K562 (cell line): ENCODE measurements at regions not wholly inside any gene's neighbourhood (a gene's known extent, or its start where the extent isn't known, plus 50 kb on each side); places are given as distances from the start of the nearest gene placed in this dataset.

ENCODE experiments used
- ATAC-seq: fragments of 200-7000 bp; cut with Tn5 transposase; 3 replicates; pipeline ENCODE4 v1.9.1; 2020; ENCODE audit warnings: moderate library complexity
- BruUV-seq: library from RNA; stranded (reverse); fragments of 400-500 nt; replicated peaks from 2 replicates; lab custom pipeline; 2021; lab: Mats Ljungman, UMichigan
- CTCF ChIA-PET: fragments of 300-600 bp; formaldehyde crosslinking; extraction: SDS; loops from one replicate; lab custom pipeline; 2021; ENCODE audit warnings: low intra/inter-chr PET ratio; lab: Yijun Ruan, JAX
- POLR2A ChIA-PET: fragments of 300-600, 350-650 bp; sonication (Branson Sonifier 250); formaldehyde crosslinking; extraction: SDS; loops from one replicate; lab custom pipeline; 2021; ENCODE audit warnings: antibody characterized with exemption, inconsistent platforms; lab: Yijun Ruan, JAX
- DNase-seq, 4 experiments: peaks; one replicate each; pipeline versions ENCODE4 v3.0.0 to v3.0.0-alpha.2; 2011 to 2018; ENCODE audit warnings: low spot score in 3 of 4, mixed read lengths in 3 of 4; ENCODE audit errors: extremely low read depth in 1 of 4
- FAIRE-seq: peaks from 2 replicates; lab custom pipeline; 2011; peaks lifted over from hg19 to GRCh38; lab: Jason Lieb, UNC
- H2AFZ ChIP-seq: 2 replicates; pipeline ENCODE4 v1.6.0; 2011; ENCODE audit warnings: low read depth, low read length, control low read depth, inconsistent platforms
- H3K27ac ChIP-seq: fragments of 200-600 bp; 3 replicates; pipeline ENCODE4 v1.8.0; 2011; ENCODE audit warnings: low read depth, mild to moderate bottlenecking, control low read depth, inconsistent platforms, low read length, moderate library complexity, mixed read lengths; ENCODE audit errors: extremely low read depth
- H3K27me3 ChIP-seq, 2 experiments: fragments of 300-600 bp in 1 of 2; 2 replicates in 1 of 2; 3 replicates in 1 of 2; pipeline versions ENCODE4 v1.6.0 to v1.8.0; 2011; ENCODE audit warnings: inconsistent platforms in 2 of 2, low read length in 2 of 2, mild to moderate bottlenecking in 1 of 2, mixed read lengths in 1 of 2, moderate library complexity in 1 of 2; ENCODE audit not compliant: control insufficient read depth in 2 of 2, insufficient read depth in 2 of 2
- H3K36me3 ChIP-seq: fragments of 300-600 bp; 3 replicates; pipeline ENCODE4 v1.8.0; 2011; ENCODE audit warnings: mild to moderate bottlenecking, low read length, inconsistent platforms; ENCODE audit not compliant: control insufficient read depth, insufficient read depth
- H3K4me1 ChIP-seq, 2 experiments: fragments of 200-600 bp in 1 of 2; replicated peaks in 1 of 2; 2 replicates in 1 of 2; 3 replicates in 1 of 2; pipeline versions ENCODE4 v1.5.1 to v1.8.0; 2011; ENCODE audit warnings: inconsistent platforms in 2 of 2, low read length in 2 of 2, mild to moderate bottlenecking in 1 of 2, mixed read lengths in 1 of 2, moderate library complexity in 1 of 2; ENCODE audit not compliant: control insufficient read depth in 2 of 2, insufficient read depth in 2 of 2
- H3K4me2 ChIP-seq: 2 replicates; pipeline ENCODE4 v1.6.1; 2011; ENCODE audit warnings: low read length, control low read depth, inconsistent platforms, mixed read lengths; ENCODE audit not compliant: insufficient read depth
- H3K4me3 ChIP-seq: fragments of 200-600 bp; sonication (generic), shearing (Covaris generic); 2 replicates; pipeline ENCODE4 v1.5.1; 2016; ENCODE audit warnings: control low read depth, inconsistent platforms
- H3K79me2 ChIP-seq: fragments of 200-600 bp; 3 replicates; pipeline ENCODE4 v1.8.0; 2011; ENCODE audit warnings: low read length, inconsistent platforms; ENCODE audit not compliant: control insufficient read depth, insufficient read depth
- H3K9ac ChIP-seq, 2 experiments: 2 replicates each; pipeline versions ENCODE4 v1.6.0 to v1.6.1; 2011; ENCODE audit warnings: low read depth in 2 of 2, low read length in 2 of 2, control low read depth in 1 of 2, inconsistent platforms in 1 of 2, mild to moderate bottlenecking in 1 of 2, mixed read lengths in 1 of 2; ENCODE audit not compliant: insufficient read depth in 1 of 2
- H3K9me1 ChIP-seq: one replicate; pipeline ENCODE4 v1.6.0; 2011; ENCODE audit warnings: inconsistent platforms, mild to moderate bottlenecking, low read length, moderate library complexity; ENCODE audit not compliant: control insufficient read depth, insufficient read depth
- H3K9me3 ChIP-seq: replicated peaks from 2 replicates; pipeline ENCODE4 v1.5.1; 2011; ENCODE audit warnings: low read depth, low read length, inconsistent platforms; ENCODE audit not compliant: control insufficient read depth, insufficient read depth
- H4K20me1 ChIP-seq: replicated peaks from 2 replicates; pipeline ENCODE4 v1.6.1; 2011; ENCODE audit warnings: low read length, inconsistent platforms, mixed read lengths; ENCODE audit not compliant: control insufficient read depth, insufficient read depth
- ARID2 ChIP-seq: fragments of 450-650 bp; IDR thresholded peaks from 2 replicates; pipeline ENCODE4 v1.6.1; 2017; ENCODE audit warnings: antibody characterized with exemption, mild to moderate bottlenecking
- CHD4 ChIP-seq: fragments of 200-600 bp; sonication (generic); IDR thresholded peaks from 3 replicates; pipeline ENCODE4 v1.6.1; 2012; ENCODE audit warnings: low read depth, mild to moderate bottlenecking, mixed read lengths, low read length, inconsistent platforms; ENCODE audit not compliant: insufficient read depth, insufficient replicate concordance, poor library complexity, severe bottlenecking
- ESRRB ChIP-seq: fragments of 250-450 bp; sonication (Bioruptor Pico); IDR thresholded peaks from 2 replicates; pipeline ENCODE4 v1.5.0; 2020; ENCODE audit warnings: mild to moderate bottlenecking, moderate library complexity, borderline replicate concordance
- ZBTB17 ChIP-seq: fragments of 450-650 bp; formaldehyde crosslinking; IDR thresholded peaks from 2 replicates; pipeline ENCODE4 v1.4.0; 2020; ENCODE audit warnings: mild to moderate bottlenecking
- ZC3H11A ChIP-seq: IDR thresholded peaks from 2 replicates; pipeline ENCODE4 v1.6.1; 2012; ENCODE audit warnings: low read depth, low read length, improper control_type of control experiment
- ZNF311 ChIP-seq: fragments of 250-450 bp; sonication (Bioruptor Pico); IDR thresholded peaks from 2 replicates; pipeline ENCODE4 v1.4.0; 2020; ENCODE audit warnings: mild to moderate bottlenecking, moderate library complexity
- ZNF764 ChIP-seq: fragments of 250-450 bp; sonication (Bioruptor Pico); IDR thresholded peaks from 2 replicates; pipeline ENCODE4 v1.4.0; 2020; ENCODE audit warnings: low read depth, mild to moderate bottlenecking, moderate library complexity
- WGBS: fragments of 100-300 bp; shearing (Covaris generic); methylation state at CpG from one replicate; pipeline ENCODE4 v1.1.6; 2016; ENCODE audit warnings: low coverage, mixed read lengths; ENCODE audit not compliant: insufficient coverage; ENCODE audit errors: missing lambda C conversion rate; 5-methylcytosine and 5-hydroxymethylcytosine counted together
- in situ Hi-C: fragments of 300-500 bp; cut with MboI; formaldehyde crosslinking; loops from 4 replicates; pipeline ENCODE4 v1.15.0; 2018; ENCODE audit warnings: inconsistent platforms, mixed read lengths
- intact Hi-C: fragments of 100-400 bp; cut with micrococcal nuclease; formaldehyde crosslinking; loops from 2 replicates; pipeline ENCODE4 v1.14.2; 2022

DNA sequence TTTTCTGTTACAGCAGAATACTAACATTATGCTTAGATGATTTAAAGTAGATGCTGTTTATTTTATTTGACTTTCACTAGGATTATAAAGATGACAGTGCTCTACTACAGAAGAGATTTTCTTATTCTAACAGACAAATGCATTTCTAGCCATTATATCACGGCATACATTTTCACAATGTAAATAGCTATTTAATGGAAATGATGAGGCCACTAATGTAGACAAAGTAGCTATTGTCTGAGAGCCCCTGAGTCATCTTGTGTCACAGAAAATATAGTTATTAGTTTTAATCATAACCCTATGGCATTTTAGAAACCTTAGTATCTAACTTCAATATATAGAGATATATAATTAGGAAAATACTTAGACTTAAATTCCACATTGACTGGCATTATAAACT lies 158.0 kb upstream of the AHR start:
- H3K9ac ChIP-seq: no peak overlapping the region
- no peak overlapping the region for H3K4me2 ChIP-seq
- intact Hi-C loops (no loop called here), in situ Hi-C loops (no loop called here)
- ChIA-PET CTCF (no interaction called here), POLR2A (no interaction called here)
- H3K79me2 ChIP-seq: no peaks in the 10 kb centered on the region
- H3K9me3 ChIP-seq: no peaks in the 10 kb centered on the region
- DNase-seq (no peak), FAIRE-seq (no peak), ATAC-seq (no peak)
- no TSS peak for BruUV-seq
- H3K27ac ChIP-seq: no peak overlapping the region
- no peak overlapping the region for H2AFZ ChIP-seq
- H4K20me1 ChIP-seq: no peaks in the 10 kb centered on the region
- 36% methylated on average over 1 of the region's 1 CpG for WGBS
- no peaks in the 10 kb centered on the region for H3K4me1 ChIP-seq
- no peak overlapping the region for H3K4me3 ChIP-seq
- H3K27me3 ChIP-seq: no peaks in the 10 kb centered on the region
- no peak for TF ChIP-seq ZBTB17 (CRISPR knock-in tag)
- no peak for TF ChIP-seq ESRRB (CRISPR knock-in tag)
- no peak for TF ChIP-seq ZNF764 (CRISPR knock-in tag)
- no peak for TF ChIP-seq ZC3H11A
- TF ChIP-seq ARID2: no peak
- TF ChIP-seq ZNF311 (CRISPR knock-in tag): no peak
- TF ChIP-seq CHD4: no peak
- no peaks in the 10 kb centered on the region for H3K36me3 ChIP-seq
- no peaks in the 10 kb centered on the region for H3K9me1 ChIP-seq
